Lower leg skin (tissue), 3 donors: ENCODE measurements at regions not wholly inside any gene's neighbourhood (a gene's known extent, or its start where the extent isn't known, plus 50 kb on each side); places are given as distances from the start of the nearest gene placed in this dataset.

Experiments
- CTCF ChIP-seq, 3 donors: fragments of 450-650 bp; IDR thresholded peaks; one replicate each; pipeline ENCODE4 v1.5.1; 2016; ENCODE audit warnings: antibody characterized with exemption in 3 of 3, mild to moderate bottlenecking in 3 of 3, moderate library complexity in 2 of 3
- POLR2A ChIP-seq, 2 donors: fragments of 450-650 bp; IDR thresholded peaks; one replicate each; pipeline ENCODE4 v1.6.1; 2016 to 2017; ENCODE audit warnings: antibody characterized with exemption in 2 of 2, mild to moderate bottlenecking in 1 of 2, moderate library complexity in 1 of 2

- no peak for TF ChIP-seq CTCF (IDR thresholded peaks at IDR 0.05)
- no peak for TF ChIP-seq POLR2A (IDR thresholded peaks at IDR 0.05)
These were observed 235.6 kb downstream of the NUP35 start for GRCh38 chr2:183359867-183360266.
